ENCODE measurements at regions not wholly inside any gene's neighbourhood (a gene's known extent, or its start where the extent isn't known, plus 50 kb on each side); places are given as distances from the start of the nearest gene placed in this dataset.
"Not testable (repeated sequence)": the region's sequence is repeated elsewhere in the genome, so short reads cannot be mapped to it uniquely, and the experiment has no call there.

GRCh38 chr2:7755879-7756278 lies 838.7 kb downstream of the RNF144A start:
- H3K4me1 ChIP-seq = peaks cover 0 to 10% (median 3%) of the 10 kb centered on the region in 4 donors
- H3K4me3 ChIP-seq = no peak overlapping the region
- H3K27me3 ChIP-seq = no peaks in the 10 kb centered on the region
- no peak overlapping the region for H3K27ac ChIP-seq (replicated peaks in 1 of 4)
- intact Hi-C loops (cut with DNase I) = no loop called here
- 88% methylated on average over 5 of the region's 5 CpGs for WGBS
- DNase-seq (ENCODE audit: extremely low spot score) = no peak
- H3K9me3 ChIP-seq = peaks cover 3 to 29% (median 19%) of the 10 kb centered on the region in 4 donors
- H3K36me3 ChIP-seq = no peaks in the 10 kb centered on the region
- TF ChIP-seq POLR2AphosphoS5 (IDR thresholded peaks at IDR 0.05) = no peak
- no peak for TF ChIP-seq CTCF (IDR thresholded peaks at IDR 0.05)
- TF ChIP-seq EP300 (IDR thresholded peaks at IDR 0.05) = no peak
- no peak for TF ChIP-seq POLR2A (IDR thresholded peaks at IDR 0.05; ENCODE audit: low read depth)

- 90% methylated on average over 3 of the region's 3 CpGs for WGBS
- H3K4me3 ChIP-seq = no peak overlapping the region
- intact Hi-C loops (cut with DNase I) = no loop called here
Observed at GRCh38 chr2:7758073-7758759, 841.0 kb downstream of the RNF144A start.

GRCh38 chr2:7759898-7760297 lies 842.7 kb downstream of the RNF144A start:
- Histone ChIP-seq H3K4me3 (no peak overlapping the region), H3K36me3 (no peaks in the 10 kb centered on the region), H3K9me3 (peaks cover 3 to 14% (median 11%) of the 10 kb centered on the region in 4 donors), H3K27me3 (no peaks in the 10 kb centered on the region), H3K27ac (replicated peaks in 1 of 4) (no peak overlapping the region), H3K4me1 (no peaks in the 10 kb centered on the region)
- intact Hi-C loops (cut with DNase I) = no loop called here
- WGBS = 82% methylated on average over 3 of the region's 3 CpGs
- TF ChIP-seq POLR2AphosphoS5 (IDR thresholded peaks at IDR 0.05) = no peak
- no peak for TF ChIP-seq EP300 (IDR thresholded peaks at IDR 0.05)
- TF ChIP-seq POLR2A (IDR thresholded peaks at IDR 0.05; ENCODE audit: low read depth) = no peak
- no peak for TF ChIP-seq CTCF (IDR thresholded peaks at IDR 0.05)
- no peak for DNase-seq (ENCODE audit: extremely low spot score)

More at GRCh38 chr2:7758073-7758759, 841.0 kb downstream of the RNF144A start:
- H3K9me3 ChIP-seq = peaks cover 3 to 28% (median 21%) of the 10 kb centered on the region in 4 donors
- no peak for TF ChIP-seq POLR2AphosphoS5 (IDR thresholded peaks at IDR 0.05)
- TF ChIP-seq POLR2A (IDR thresholded peaks at IDR 0.05; ENCODE audit: low read depth) = no peak
- no peak for TF ChIP-seq CTCF (IDR thresholded peaks at IDR 0.05)
- TF ChIP-seq EP300 (IDR thresholded peaks at IDR 0.05) = no peak
- no peaks in the 10 kb centered on the region for H3K36me3 ChIP-seq
- DNase-seq (ENCODE audit: extremely low spot score) = no peak
- H3K27ac ChIP-seq (replicated peaks in 1 of 4) = no peak overlapping the region
- H3K4me1 ChIP-seq = no peaks in the 10 kb centered on the region
- H3K27me3 ChIP-seq = no peaks in the 10 kb centered on the region

GRCh38 chr2:7763418-7763817 lies 846.2 kb downstream of the RNF144A start:
- H3K27me3 ChIP-seq; H3K4me3 ChIP-seq; H3K36me3 ChIP-seq; DNase-seq (ENCODE audit: extremely low spot score); intact Hi-C loops (cut with DNase I); H3K27ac ChIP-seq (replicated peaks in 1 of 4): not testable (repeated sequence)
- WGBS = 100% methylated on average over 1 of the region's 3 CpGs
- peaks cover 0 to 13% (median 3%) of the 10 kb centered on the region in 4 donors for H3K4me1 ChIP-seq
- H3K9me3 ChIP-seq = peaks cover 3 to 10% (median 3%) of the 10 kb centered on the region in 4 donors

- Histone ChIP-seq H3K9me3 (peaks cover 0 to 6% (median 0%) of the 10 kb centered on the region in 4 donors), H3K27me3 (no peaks in the 10 kb centered on the region), H3K4me3 (no peak overlapping the region), H3K4me1 (peaks cover 0 to 13% (median 3%) of the 10 kb centered on the region in 4 donors), H3K27ac (replicated peaks in 1 of 4) (no peak overlapping the region), H3K36me3 (no peaks in the 10 kb centered on the region)
- 32% methylated on average over 1 of the region's 1 CpG for WGBS
- no peak for DNase-seq (ENCODE audit: extremely low spot score)
- intact Hi-C loops (cut with DNase I) = no loop called here
- TF ChIP-seq CTCF (IDR thresholded peaks at IDR 0.05) = no peak
- no peak for TF ChIP-seq POLR2A (IDR thresholded peaks at IDR 0.05; ENCODE audit: low read depth)
- no peak for TF ChIP-seq EP300 (IDR thresholded peaks at IDR 0.05)
- TF ChIP-seq POLR2AphosphoS5 (IDR thresholded peaks at IDR 0.05) = no peak
Observed at GRCh38 chr2:7765236-7765635, 848.0 kb downstream of the RNF144A start.

Measured in esophagus muscularis mucosa (tissue), 4 donors.